Breast epithelium (tissue), 4 donors: ENCODE measurements at regions not wholly inside any gene's neighbourhood (a gene's known extent, or its start where the extent isn't known, plus 50 kb on each side); places are given as distances from the start of the nearest gene placed in this dataset.

Experiments
- DNase-seq, 2 donors: peaks; one replicate each; pipeline ENCODE4 v3.0.0-alpha.2; 2019; ENCODE audit warnings: low spot score in 2 of 2
- H3K27ac ChIP-seq, 2 donors: fragments of 200-600 bp; sonication (generic) in 1 of 2; one replicate each; pipeline ENCODE4 v1.5.1; 2016 to 2019; ENCODE audit warnings: mild to moderate bottlenecking in 1 of 2
- H3K27me3 ChIP-seq, 2 donors: fragments of 200-600 bp; sonication (generic) in 1 of 2; one replicate each; pipeline versions ENCODE4 v1.5.1 to v1.6.0; 2017 to 2019; ENCODE audit warnings: control low read depth in 1 of 2, mild to moderate bottlenecking in 1 of 2
- H3K36me3 ChIP-seq: fragments of 200-600 bp; one replicate; pipeline ENCODE4 v1.5.1; 2019
- H3K4me1 ChIP-seq, 2 donors: fragments of 200-600 bp; sonication (generic); one replicate each; pipeline ENCODE4 v1.5.1; 2016 to 2019; ENCODE audit warnings: control low read depth in 1 of 2
- H3K4me3 ChIP-seq, 3 donors: fragments of 200-600 bp; sonication (generic); 1 replicate in 2 of 3; 2 replicates in 1 of 3; pipeline ENCODE4 v1.5.1; 2016 to 2019; ENCODE audit warnings: mild to moderate bottlenecking in 3 of 3, moderate library complexity in 2 of 3
- H3K9me3 ChIP-seq, 2 donors: fragments of 200-600 bp; sonication (generic) in 1 of 2; one replicate each; pipeline ENCODE4 v1.5.1; 2016 to 2019; ENCODE audit warnings: control low read depth in 1 of 2
- POLR2A ChIP-seq: fragments of 450-650 bp; IDR thresholded peaks from one replicate; pipeline ENCODE4 v1.6.1; 2016; ENCODE audit warnings: antibody characterized with exemption, mild to moderate bottlenecking, moderate library complexity
- POLR2AphosphoS5 ChIP-seq, 3 donors: sonication (generic); formaldehyde crosslinking; IDR thresholded peaks; one replicate each; pipeline ENCODE4 v1.6.1; 2017; ENCODE audit warnings: antibody characterized with exemption in 3 of 3
- intact Hi-C: fragments of 100-400 bp; cut with DNase I; formaldehyde crosslinking; loops from one replicate; pipeline ENCODE4 v1.15.1; 2023; ENCODE audit warnings: low total_unique reads
- TF ChIP-seq, protein P1 (sequence below), 3 donors: fragments of 450-650 bp; IDR thresholded peaks; one replicate each; pipeline ENCODE4 v1.5.1; 2016 to 2017; ENCODE audit warnings: antibody characterized with exemption in 3 of 3, mild to moderate bottlenecking in 3 of 3, moderate library complexity in 3 of 3

DNA sequence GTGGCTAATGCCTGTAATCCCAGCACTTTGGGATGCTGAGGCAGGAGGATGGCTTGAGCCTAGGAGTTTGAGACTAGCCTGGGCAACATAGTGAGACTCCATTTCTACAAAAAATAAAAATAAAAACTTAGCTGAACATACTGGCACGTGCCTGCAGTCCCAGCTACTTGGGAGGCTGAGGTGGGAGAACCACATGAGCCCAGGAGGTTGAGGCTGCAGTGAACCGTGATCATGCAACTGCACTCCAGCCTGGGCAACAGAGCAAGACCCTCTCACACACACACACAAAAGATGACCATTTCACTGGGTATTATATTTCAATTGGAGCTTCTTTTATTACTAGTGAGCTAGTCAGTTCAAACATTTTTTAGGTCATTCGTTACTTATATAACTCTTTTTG, 116.9 kb upstream of the SLC35F3 start:
- no peak for TF ChIP-seq POLR2A
- TF ChIP-seq, protein P1, sequence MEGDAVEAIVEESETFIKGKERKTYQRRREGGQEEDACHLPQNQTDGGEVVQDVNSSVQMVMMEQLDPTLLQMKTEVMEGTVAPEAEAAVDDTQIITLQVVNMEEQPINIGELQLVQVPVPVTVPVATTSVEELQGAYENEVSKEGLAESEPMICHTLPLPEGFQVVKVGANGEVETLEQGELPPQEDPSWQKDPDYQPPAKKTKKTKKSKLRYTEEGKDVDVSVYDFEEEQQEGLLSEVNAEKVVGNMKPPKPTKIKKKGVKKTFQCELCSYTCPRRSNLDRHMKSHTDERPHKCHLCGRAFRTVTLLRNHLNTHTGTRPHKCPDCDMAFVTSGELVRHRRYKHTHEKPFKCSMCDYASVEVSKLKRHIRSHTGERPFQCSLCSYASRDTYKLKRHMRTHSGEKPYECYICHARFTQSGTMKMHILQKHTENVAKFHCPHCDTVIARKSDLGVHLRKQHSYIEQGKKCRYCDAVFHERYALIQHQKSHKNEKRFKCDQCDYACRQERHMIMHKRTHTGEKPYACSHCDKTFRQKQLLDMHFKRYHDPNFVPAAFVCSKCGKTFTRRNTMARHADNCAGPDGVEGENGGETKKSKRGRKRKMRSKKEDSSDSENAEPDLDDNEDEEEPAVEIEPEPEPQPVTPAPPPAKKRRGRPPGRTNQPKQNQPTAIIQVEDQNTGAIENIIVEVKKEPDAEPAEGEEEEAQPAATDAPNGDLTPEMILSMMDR (IDR thresholded peaks at IDR 0.05) = no peak
- intact Hi-C loops = no loop called here
- Histone ChIP-seq H3K4me1 (no peaks in the 10 kb centered on the region), H3K27me3 (no peaks in the 10 kb centered on the region), H3K4me3 (no peak overlapping the region), H3K9me3 (no peaks in the 10 kb centered on the region), H3K36me3 (no peaks in the 10 kb centered on the region), H3K27ac (no peak overlapping the region)
- DNase-seq = no peak

DNA sequence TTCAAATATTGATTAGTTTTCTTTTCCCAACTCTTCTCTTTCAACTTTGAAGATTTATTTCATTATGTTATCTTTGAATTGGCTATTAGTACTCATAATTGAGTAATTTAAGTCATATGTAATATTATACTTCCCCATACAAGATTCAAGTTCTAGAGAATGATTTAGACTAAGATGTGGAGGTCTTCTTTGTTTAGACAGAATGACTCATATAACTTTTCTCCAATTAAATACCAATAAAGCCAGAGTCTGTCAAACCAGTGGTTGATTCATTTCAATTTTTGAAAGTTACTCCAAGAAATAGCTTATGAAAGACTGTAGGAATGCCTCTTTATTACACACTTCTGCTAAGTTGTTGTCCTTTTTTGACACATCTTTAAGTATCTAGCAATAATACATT, 115.8 kb upstream of the SLC35F3 start:
- Histone ChIP-seq H3K9me3 (no peaks in the 10 kb centered on the region), H3K27me3 (no peaks in the 10 kb centered on the region), H3K4me3 (no peak overlapping the region), H3K36me3 (no peaks in the 10 kb centered on the region), H3K4me1 (no peaks in the 10 kb centered on the region), H3K27ac (no peak overlapping the region)
- intact Hi-C loops = no loop called here
- no peak for DNase-seq
- TF ChIP-seq POLR2AphosphoS5 (IDR thresholded peaks at IDR 0.05) (no peak), POLR2A (no peak)
- TF ChIP-seq, protein P1 (IDR thresholded peaks at IDR 0.05) = no peak

DNA sequence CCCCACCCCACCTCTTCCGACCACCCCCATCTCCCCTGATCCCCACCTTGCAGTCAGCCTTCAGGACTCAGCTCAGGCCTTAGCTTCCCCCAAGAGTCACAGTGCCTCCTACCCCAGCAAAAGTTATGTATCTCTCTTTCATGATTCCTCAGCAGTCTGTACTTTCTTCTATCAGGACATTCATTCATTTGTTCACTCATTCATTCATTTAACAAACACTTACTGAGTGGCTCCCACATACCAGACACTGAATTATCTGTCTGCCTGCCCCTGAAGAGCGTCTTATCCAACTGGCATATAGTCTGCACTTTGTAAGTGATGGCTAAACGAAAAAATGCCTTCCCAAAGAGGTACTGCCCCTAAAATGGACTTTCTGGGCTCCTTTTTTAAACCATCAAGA, 114.4 kb upstream of the SLC35F3 start:
- H3K36me3 ChIP-seq = no peaks in the 10 kb centered on the region
- TF ChIP-seq, protein P1 (IDR thresholded peaks at IDR 0.05) = no peak
- TF ChIP-seq POLR2AphosphoS5 (IDR thresholded peaks at IDR 0.05) = no peak
- TF ChIP-seq POLR2A = no peak
- no peak overlapping the region for H3K4me3 ChIP-seq
- DNase-seq = no peak
- no peaks in the 10 kb centered on the region for H3K4me1 ChIP-seq
- intact Hi-C loops = no loop called here
- no peaks in the 10 kb centered on the region for H3K9me3 ChIP-seq
- H3K27ac ChIP-seq = no peak overlapping the region
- H3K27me3 ChIP-seq = no peaks in the 10 kb centered on the region

DNA sequence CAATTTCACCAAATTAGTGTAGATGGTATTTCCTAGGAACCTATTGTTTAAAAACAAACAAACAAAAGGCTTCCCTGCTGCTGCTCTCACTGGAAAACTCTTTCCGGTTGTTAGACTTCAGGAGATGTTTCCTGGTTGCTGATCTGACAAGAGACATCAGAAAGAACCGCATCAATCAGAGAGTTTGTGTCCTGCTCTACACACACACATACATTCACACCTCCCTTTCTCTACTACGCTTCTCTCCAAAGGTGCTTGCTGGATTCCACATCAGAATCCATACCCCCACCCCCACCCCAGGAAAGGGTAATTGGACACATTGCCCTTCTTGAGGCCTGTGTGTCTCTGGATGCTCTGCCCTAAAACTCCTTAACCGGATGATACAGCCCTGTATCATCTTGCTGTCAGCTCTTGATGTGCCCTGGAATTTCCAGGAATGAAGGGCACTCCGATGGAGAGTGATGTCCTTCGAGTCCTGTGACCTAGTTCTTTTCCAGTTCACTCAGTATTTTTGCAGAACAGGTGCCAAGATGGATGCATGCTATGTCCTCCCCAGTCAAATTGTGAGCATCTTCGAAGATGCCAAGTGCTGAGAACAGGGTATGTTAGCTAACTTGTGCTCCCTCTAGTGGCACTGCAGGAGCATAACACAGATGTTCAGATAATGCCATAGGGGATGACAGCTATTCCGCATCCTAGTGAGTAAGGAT, 113.7 kb upstream of the SLC35F3 start:
- DNase-seq = no peak
- Histone ChIP-seq H3K9me3 (no peaks in the 10 kb centered on the region), H3K27me3 (no peaks in the 10 kb centered on the region), H3K36me3 (no peaks in the 10 kb centered on the region), H3K27ac (no peak overlapping the region), H3K4me3 (no peak overlapping the region), H3K4me1 (no peaks in the 10 kb centered on the region)
- TF ChIP-seq, protein P1 (IDR thresholded peaks at IDR 0.05) = peak; percentile 75 to 87 (median 87)
- TF ChIP-seq POLR2A = no peak
- TF ChIP-seq POLR2AphosphoS5 (IDR thresholded peaks at IDR 0.05) = no peak
- intact Hi-C loops = no loop called here

DNA sequence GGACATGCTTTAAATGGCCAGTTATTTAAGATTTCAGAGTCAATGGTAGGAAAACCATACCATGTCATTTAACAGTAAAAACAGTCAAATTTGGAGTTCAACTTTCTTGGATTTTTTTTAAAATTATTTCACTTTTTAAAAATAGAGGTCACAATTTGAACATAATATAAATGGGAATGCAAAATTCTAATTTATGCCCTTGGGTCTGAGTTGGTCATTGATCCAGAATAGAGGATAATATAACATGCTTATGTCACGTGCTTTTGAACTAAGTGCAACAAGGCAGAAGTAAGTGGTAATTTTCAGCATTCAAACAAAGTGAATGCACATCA, 113.1 kb upstream of the SLC35F3 start:
- DNase-seq = no peak

More for the DNA sequence above, 113.1 kb upstream of the SLC35F3 start:
- Histone ChIP-seq H3K27ac (no peak overlapping the region), H3K27me3 (no peaks in the 10 kb centered on the region), H3K36me3 (no peaks in the 10 kb centered on the region), H3K4me3 (no peak overlapping the region), H3K9me3 (no peaks in the 10 kb centered on the region), H3K4me1 (no peaks in the 10 kb centered on the region)
- TF ChIP-seq POLR2AphosphoS5 (IDR thresholded peaks at IDR 0.05) (no peak), POLR2A (no peak)
- TF ChIP-seq, protein P1 (IDR thresholded peaks at IDR 0.05) = no peak
- intact Hi-C loops = no loop called here
